Choroid plexus epithelial cell (primary cell): ENCODE measurements at regions not wholly inside any gene's neighbourhood (a gene's known extent, or its start where the extent isn't known, plus 50 kb on each side); places are given as distances from the start of the nearest gene placed in this dataset.

ENCODE experiments used
- DNase-seq: peaks from one replicate; pipeline ENCODE4 v3.0.0-alpha.2; 2010; ENCODE audit warnings: low read depth
- H3K4me3 ChIP-seq: 2 replicates; pipeline ENCODE4 v1.5.1; 2011; ENCODE audit warnings: low read depth, mild to moderate bottlenecking, control low read depth, low read length, moderate library complexity
- TF ChIP-seq, protein P1 (sequence below): conservative IDR thresholded peaks from 2 replicates; pipeline ENCODE4 v1.5.1; 2011; ENCODE audit warnings: low read depth, mild to moderate bottlenecking, control low read depth, inconsistent platforms, low read length, moderate library complexity

DNA sequence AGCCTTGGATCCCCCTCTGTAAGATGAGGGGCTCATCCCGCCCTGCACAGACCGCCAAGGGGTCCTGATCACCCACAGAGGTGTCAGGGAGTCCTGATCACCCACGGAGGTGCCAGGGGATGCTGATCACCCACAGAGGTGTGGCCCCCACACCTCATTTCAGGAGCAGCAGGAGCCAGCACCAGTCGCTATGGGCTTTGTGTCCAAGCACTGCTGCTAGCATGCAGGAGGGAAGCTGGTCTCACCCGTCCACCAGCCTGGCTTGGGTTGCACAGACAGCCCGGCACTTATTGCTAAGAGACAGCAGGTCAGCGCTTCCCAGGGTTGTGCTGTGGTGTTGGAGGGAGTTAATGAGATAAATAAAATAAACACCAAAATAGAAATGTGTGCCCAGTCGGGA is 88.5 kb downstream of the ADRA2C start:
- TF ChIP-seq, protein P1, sequence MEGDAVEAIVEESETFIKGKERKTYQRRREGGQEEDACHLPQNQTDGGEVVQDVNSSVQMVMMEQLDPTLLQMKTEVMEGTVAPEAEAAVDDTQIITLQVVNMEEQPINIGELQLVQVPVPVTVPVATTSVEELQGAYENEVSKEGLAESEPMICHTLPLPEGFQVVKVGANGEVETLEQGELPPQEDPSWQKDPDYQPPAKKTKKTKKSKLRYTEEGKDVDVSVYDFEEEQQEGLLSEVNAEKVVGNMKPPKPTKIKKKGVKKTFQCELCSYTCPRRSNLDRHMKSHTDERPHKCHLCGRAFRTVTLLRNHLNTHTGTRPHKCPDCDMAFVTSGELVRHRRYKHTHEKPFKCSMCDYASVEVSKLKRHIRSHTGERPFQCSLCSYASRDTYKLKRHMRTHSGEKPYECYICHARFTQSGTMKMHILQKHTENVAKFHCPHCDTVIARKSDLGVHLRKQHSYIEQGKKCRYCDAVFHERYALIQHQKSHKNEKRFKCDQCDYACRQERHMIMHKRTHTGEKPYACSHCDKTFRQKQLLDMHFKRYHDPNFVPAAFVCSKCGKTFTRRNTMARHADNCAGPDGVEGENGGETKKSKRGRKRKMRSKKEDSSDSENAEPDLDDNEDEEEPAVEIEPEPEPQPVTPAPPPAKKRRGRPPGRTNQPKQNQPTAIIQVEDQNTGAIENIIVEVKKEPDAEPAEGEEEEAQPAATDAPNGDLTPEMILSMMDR, result no peak
- H3K4me3 ChIP-seq, result no peak overlapping the region
- no peak for DNase-seq

DNA sequence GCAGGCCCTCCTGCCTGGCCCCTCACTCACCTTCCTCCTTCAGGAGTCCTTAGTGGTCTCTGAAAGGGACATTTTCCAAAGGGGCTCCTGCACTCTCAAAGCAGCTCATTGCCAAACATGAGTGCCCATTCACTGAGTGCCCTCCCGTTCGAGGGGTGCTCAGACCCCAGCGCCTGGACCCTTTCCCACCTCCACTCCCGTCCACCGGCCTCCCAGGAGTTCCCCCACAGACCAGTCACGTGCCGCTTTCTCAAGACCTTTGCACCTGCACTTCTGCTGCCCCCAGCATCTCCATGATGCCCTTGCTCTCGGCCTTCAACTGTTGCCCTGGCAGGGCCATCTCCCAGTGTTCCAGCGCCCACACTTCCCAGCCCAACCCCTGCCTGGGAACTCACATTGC is 89.5 kb downstream of the ADRA2C start:
- no peak for DNase-seq
- TF ChIP-seq, protein P1, result no peak
- no peak overlapping the region for H3K4me3 ChIP-seq

DNA sequence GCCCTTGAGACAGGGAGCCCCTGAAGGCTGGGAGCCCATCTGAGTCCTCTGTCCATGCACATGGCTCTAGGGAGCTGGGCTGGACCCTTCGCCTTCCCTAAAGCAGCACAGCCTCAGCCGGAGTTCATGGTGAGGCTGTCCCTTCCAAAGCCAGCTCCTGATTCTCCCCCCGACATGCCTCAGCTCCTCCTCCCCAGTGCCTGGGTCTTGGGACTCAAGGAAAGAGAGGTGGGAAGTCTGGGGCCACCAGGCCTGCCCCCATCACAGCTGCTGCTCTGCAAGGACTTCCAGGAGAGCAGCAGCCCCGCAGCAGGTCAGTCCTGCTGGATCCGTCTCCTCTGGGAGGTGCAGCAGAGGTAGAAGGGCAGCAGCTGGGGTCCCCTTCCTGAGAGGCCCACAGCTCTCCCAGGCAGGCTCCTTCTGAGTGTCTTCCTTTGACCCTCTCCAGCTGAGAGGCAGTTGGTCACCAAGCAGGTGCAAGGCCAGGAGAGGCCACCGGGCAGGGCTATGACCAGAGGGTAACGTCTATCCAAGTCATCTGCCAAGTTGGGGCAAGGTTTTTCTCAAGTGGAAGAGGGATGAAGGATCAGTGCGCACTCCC is 90.5 kb downstream of the ADRA2C start:
- no peak overlapping the region for H3K4me3 ChIP-seq
- TF ChIP-seq, protein P1, result no peak
- DNase-seq, result no peak

DNA sequence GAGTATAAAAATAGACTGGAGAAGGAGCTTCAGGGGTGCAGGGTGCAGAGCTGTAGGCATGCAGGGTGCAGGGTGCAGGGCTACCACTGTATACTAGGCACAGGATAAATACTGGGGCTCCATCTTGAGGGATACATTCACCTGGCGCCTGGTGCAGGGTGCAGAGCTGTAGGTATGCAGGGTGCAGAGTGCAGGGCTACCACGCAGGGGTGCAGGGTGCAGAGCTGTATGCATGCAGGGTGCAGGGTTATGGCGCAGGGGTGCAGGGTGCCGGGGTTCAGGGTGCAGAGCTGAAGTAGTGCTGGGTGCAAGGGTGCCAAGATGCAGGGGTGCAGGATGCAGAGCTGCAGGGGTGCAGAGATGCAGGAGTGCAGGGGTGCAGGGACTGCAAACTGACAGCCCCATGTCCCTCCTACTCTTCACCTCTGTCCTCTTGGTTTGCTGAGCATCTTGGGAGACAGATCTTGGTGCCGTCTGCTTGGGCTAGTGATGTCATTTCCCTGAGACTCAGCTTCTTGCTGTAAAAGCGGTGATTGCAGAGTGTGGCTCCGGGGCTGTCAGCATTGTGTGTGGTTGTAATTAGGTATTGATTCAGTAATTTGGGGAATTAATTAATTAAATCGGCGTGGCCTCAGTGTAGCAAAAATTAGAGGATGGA is 91.2 kb downstream of the ADRA2C start:
- TF ChIP-seq, protein P1, result no peak
- no peak for DNase-seq
- no peak overlapping the region for H3K4me3 ChIP-seq

DNA sequence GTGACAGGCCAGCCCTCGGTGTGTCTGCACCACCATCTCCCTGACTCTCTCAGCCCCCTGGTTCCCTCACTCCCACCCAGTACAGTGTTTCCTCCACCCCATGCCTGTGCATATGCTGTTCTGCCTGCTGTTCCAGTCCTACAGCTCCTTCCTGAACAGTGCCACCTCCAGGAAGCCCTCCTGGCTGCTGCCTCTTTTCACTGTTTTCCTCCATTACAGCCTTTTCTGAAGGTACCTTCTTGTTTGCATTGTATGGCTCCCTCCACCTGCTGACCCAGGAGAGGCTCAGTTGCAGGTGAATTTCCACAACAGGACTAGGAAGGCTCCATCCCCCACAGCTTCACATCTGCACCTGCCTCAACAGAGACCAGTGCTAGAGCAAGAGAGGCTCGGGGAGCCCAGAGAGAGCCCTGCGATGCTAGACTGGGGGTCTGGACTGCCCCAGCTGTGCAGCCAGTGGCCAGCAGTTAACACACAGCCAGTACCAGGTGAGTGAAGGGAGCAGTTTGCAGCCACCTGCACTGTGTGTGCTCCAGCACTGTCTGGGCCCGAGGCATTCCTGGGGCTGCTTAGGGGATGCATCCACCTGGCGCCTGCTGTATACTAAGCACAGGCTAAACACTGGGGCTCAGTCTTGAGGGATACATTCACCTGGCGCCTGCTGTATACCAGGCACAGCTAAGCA is 92.0 kb downstream of the ADRA2C start:
- no peak for DNase-seq

DNA sequence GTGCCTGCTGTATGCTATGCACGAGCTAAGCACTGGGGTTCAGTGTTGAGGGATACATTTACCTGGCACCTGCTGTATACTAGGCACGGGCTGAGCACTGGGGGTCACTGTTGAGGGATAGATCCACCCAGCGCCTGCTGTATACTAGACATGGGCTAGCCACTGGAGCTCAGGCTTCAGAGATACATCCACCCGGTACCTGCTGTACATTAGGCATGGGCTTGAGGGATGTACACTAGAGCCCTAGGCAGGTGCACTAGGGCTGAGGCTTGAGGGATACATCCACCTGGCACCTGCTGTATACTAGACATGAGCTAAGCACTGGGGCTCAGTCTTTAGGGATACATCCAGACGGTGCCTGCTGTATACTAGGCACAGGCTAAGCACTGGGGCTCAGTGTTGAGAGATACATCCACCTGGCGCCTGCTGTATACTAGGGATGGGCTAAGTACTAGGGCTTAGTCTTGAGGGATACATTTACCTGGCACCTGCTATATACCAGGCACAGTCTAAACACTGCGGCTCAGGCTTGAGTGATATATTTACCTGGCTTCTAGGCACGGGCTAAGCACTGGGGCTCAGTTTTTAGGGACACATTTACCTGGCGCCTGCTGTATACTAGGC is 92.7 kb downstream of the ADRA2C start:
- no peak overlapping the region for H3K4me3 ChIP-seq
- no peak for DNase-seq
- TF ChIP-seq, protein P1, result no peak

More for the DNA sequence above, 92.0 kb downstream of the ADRA2C start:
- no peak overlapping the region for H3K4me3 ChIP-seq
- TF ChIP-seq, protein P1, result no peak
